ENCODE measurements at regions not wholly inside any gene's neighbourhood (a gene's known extent, or its start where the extent isn't known, plus 50 kb on each side); places are given as distances from the start of the nearest gene placed in this dataset.

DNA sequence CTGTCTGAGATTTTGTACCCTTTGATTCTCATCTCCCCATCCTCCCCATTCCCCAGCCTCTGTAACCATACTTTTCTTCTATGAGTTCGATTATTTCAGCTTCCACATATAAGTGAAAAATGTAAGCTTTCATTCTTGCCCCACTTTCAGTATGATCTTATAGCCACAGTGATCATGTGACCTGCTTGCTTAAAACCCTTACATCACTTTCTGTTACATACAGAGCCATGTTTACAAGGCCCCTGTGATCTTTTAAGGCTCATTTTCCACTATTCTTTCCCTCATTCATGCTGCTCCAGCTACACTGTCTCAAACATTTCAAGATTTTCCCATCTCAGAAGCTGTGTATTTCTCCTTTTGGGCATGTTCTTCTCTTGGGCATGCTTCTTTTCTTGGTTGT, 147.7 kb downstream of the DCK start:
- Mint-ChIP-seq H3K9me3 (ENCODE audit: unreplicated experiment) (no peaks in the 10 kb centered on the region), H3K36me3 (ENCODE audit: insufficient read depth, unreplicated experiment) (no peaks in the 10 kb centered on the region), H3K27ac (ENCODE audit: unreplicated experiment) (no peak overlapping the region), H3K4me3 (ENCODE audit: unreplicated experiment) (no peak overlapping the region), H3K27me3 (ENCODE audit: insufficient read depth, unreplicated experiment) (no peaks in the 10 kb centered on the region), H3K4me1 (ENCODE audit: low read depth, unreplicated experiment) (no peaks in the 10 kb centered on the region)
- no peaks in the 10 kb centered on the region for H3K4me1 ChIP-seq
- no peak overlapping the region for H3K4me3 ChIP-seq (ENCODE audit: low read depth, low read length)
- no TSS peak for BruUV-seq (replicated peaks)
- intact Hi-C loops (cut with micrococcal nuclease; ENCODE audit: unreplicated experiment) = no loop called here
- POLR2A ChIA-PET = interaction anchor here (0.7 kb wide), 1 partner anchor 302 kb away, joined by 4 read pairs; no protein-coding TSS in a partner anchor
- DNase-seq = no peak
- H3K9me3 ChIP-seq = no peaks in the 10 kb centered on the region
- no peaks in the 10 kb centered on the region for H3K36me3 ChIP-seq (ENCODE audit: control insufficient read depth, insufficient read depth, low read length)
- no peaks in the 10 kb centered on the region for H3K27me3 ChIP-seq (replicated peaks; ENCODE audit: control insufficient read depth, insufficient read depth, low read length)
- TF ChIP-seq, protein P1, sequence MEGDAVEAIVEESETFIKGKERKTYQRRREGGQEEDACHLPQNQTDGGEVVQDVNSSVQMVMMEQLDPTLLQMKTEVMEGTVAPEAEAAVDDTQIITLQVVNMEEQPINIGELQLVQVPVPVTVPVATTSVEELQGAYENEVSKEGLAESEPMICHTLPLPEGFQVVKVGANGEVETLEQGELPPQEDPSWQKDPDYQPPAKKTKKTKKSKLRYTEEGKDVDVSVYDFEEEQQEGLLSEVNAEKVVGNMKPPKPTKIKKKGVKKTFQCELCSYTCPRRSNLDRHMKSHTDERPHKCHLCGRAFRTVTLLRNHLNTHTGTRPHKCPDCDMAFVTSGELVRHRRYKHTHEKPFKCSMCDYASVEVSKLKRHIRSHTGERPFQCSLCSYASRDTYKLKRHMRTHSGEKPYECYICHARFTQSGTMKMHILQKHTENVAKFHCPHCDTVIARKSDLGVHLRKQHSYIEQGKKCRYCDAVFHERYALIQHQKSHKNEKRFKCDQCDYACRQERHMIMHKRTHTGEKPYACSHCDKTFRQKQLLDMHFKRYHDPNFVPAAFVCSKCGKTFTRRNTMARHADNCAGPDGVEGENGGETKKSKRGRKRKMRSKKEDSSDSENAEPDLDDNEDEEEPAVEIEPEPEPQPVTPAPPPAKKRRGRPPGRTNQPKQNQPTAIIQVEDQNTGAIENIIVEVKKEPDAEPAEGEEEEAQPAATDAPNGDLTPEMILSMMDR (IDR thresholded peaks at IDR 0.05; ENCODE audit: insufficient read depth in 1 of 2, low read depth in 1 of 2, low read length in 1 of 2, severe bottlenecking in 1 of 2, unreplicated experiment in 1 of 2) = no peak
- CTCF ChIA-PET = no interaction called here

DNA sequence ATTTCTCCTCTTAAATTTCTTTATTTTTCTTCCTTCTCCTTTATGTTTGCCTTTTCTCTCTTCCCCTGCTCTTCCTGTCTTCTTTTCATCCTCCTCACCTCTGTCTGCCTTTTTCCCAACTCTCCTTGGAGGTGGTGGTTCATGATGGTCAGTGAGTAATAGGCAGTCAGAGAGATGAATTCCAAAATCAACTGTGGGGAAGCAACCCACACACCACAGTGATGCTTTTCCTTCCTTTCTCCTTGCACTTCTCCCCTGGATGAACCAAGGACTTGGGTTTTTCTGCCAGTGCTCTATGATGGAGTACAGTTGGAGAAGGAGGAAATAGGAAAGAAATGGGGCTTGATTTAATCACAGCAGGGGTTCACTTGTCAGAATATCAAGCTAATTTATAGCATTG, 153.8 kb downstream of the DCK start:
- BruUV-seq (replicated peaks) = no TSS peak
- POLR2A ChIA-PET = no interaction called here
- no peak for DNase-seq
- Histone ChIP-seq H3K36me3 (ENCODE audit: control insufficient read depth, insufficient read depth, low read length) (no peaks in the 10 kb centered on the region), H3K27me3 (replicated peaks; ENCODE audit: control insufficient read depth, insufficient read depth, low read length) (no peaks in the 10 kb centered on the region), H3K4me3 (ENCODE audit: low read depth, low read length) (no peak overlapping the region), H3K4me1 (no peaks in the 10 kb centered on the region), H3K9me3 (no peaks in the 10 kb centered on the region)
- Mint-ChIP-seq H3K9me3 (ENCODE audit: unreplicated experiment) (peaks cover 18% of the 10 kb centered on the region), H3K4me3 (ENCODE audit: unreplicated experiment) (no peak overlapping the region), H3K36me3 (ENCODE audit: insufficient read depth, unreplicated experiment) (no peaks in the 10 kb centered on the region), H3K27me3 (ENCODE audit: insufficient read depth, unreplicated experiment) (no peaks in the 10 kb centered on the region), H3K4me1 (ENCODE audit: low read depth, unreplicated experiment) (peaks cover 13% of the 10 kb centered on the region), H3K27ac (ENCODE audit: unreplicated experiment) (no peak overlapping the region)
- CTCF ChIA-PET = no interaction called here
- TF ChIP-seq, protein P1 (IDR thresholded peaks at IDR 0.05; ENCODE audit: insufficient read depth in 1 of 2, low read depth in 1 of 2, low read length in 1 of 2, severe bottlenecking in 1 of 2, unreplicated experiment in 1 of 2) = no peak
- intact Hi-C loops (cut with micrococcal nuclease; ENCODE audit: unreplicated experiment) = no loop called here

DNA sequence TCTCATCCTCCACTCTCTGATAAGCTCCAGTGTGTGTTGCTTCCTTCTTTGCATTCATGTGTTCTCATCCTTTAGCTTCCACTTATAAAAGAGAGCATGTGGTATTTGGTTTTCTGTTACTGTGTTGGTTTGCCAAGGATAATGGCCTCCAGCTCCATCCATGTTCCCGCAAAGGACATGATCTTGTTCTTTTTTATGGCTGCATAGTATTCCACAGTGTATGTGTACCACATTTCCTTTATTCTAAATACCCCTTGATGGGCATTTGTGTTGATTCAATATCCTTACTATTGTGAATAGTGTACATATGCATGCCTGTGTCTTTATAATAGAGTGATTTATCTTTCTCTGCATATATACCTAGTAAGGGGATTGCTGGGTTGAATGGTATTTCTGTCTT, 155.1 kb downstream of the DCK start:
- H3K27me3 Mint-ChIP-seq (ENCODE audit: insufficient read depth, unreplicated experiment) = no peaks in the 10 kb centered on the region
- peaks cover 18% of the 10 kb centered on the region for H3K9me3 Mint-ChIP-seq (ENCODE audit: unreplicated experiment)
- ChIA-PET CTCF (no interaction called here), POLR2A (no interaction called here)
- Histone ChIP-seq H3K4me3 (ENCODE audit: low read depth, low read length) (no peak overlapping the region), H3K36me3 (ENCODE audit: control insufficient read depth, insufficient read depth, low read length) (no peaks in the 10 kb centered on the region), H3K9me3 (no peaks in the 10 kb centered on the region), H3K4me1 (no peaks in the 10 kb centered on the region), H3K27me3 (replicated peaks; ENCODE audit: control insufficient read depth, insufficient read depth, low read length) (no peaks in the 10 kb centered on the region)
- H3K4me3 Mint-ChIP-seq (ENCODE audit: unreplicated experiment) = no peak overlapping the region
- DNase-seq = no peak
- no peaks in the 10 kb centered on the region for H3K36me3 Mint-ChIP-seq (ENCODE audit: insufficient read depth, unreplicated experiment)
- intact Hi-C loops (cut with micrococcal nuclease; ENCODE audit: unreplicated experiment) = no loop called here
- TF ChIP-seq, protein P1 (IDR thresholded peaks at IDR 0.05; ENCODE audit: insufficient read depth in 1 of 2, low read depth in 1 of 2, low read length in 1 of 2, severe bottlenecking in 1 of 2, unreplicated experiment in 1 of 2) = no peak
- peaks cover 13% of the 10 kb centered on the region for H3K4me1 Mint-ChIP-seq (ENCODE audit: low read depth, unreplicated experiment)
- no TSS peak for BruUV-seq (replicated peaks)
- no peak overlapping the region for H3K27ac Mint-ChIP-seq (ENCODE audit: unreplicated experiment)
